SK-N-SH treated with all-trans-retinoic acid at 6 μM for 48 hours (cell line): ENCODE measurements at regions not wholly inside any gene's neighbourhood (a gene's known extent, or its start where the extent isn't known, plus 50 kb on each side); places are given as distances from the start of the nearest gene placed in this dataset.

Experiments used
- ATAC-seq: fragments of 200-7000 bp; cut with Tn5 transposase; 3 replicates; pipeline ENCODE4 v1.9.1; 2020; ENCODE audit warnings: mild to moderate bottlenecking, moderate library complexity
- ARNTL ChIP-seq: fragments of 450-650 bp; formaldehyde crosslinking; IDR thresholded peaks from 2 replicates; pipeline ENCODE4 v1.5.0; 2020; ENCODE audit warnings: low read depth, mild to moderate bottlenecking, moderate library complexity, borderline replicate concordance
- BACH2 ChIP-seq: fragments of 250-450 bp; sonication (Bioruptor Pico); IDR thresholded peaks from 2 replicates; pipeline ENCODE4 v1.9.0; 2021; ENCODE audit warnings: mild to moderate bottlenecking, borderline replicate concordance
- CSDC2 ChIP-seq: fragments of 250-450 bp; sonication (Bioruptor Pico); IDR thresholded peaks from 2 replicates; pipeline ENCODE4 v1.5.0; 2020; ENCODE audit warnings: mild to moderate bottlenecking, moderate library complexity
- ESRRG ChIP-seq: fragments of 250-450 bp; sonication (Bioruptor Pico); IDR thresholded peaks from 2 replicates; pipeline ENCODE4 v1.6.1; 2021; ENCODE audit warnings: mild to moderate bottlenecking
- GLIS3 ChIP-seq: fragments of 250-450 bp; sonication (Bioruptor Pico); IDR thresholded peaks from 2 replicates; pipeline ENCODE4 v1.5.0; 2020; ENCODE audit warnings: mild to moderate bottlenecking, moderate library complexity
- ISL1 ChIP-seq: fragments of 250-450 bp; sonication (Bioruptor Pico); IDR thresholded peaks from 2 replicates; pipeline ENCODE4 v2.1.2; 2022; ENCODE audit warnings: mild to moderate bottlenecking, moderate library complexity
- OSR1 ChIP-seq: fragments of 250-450 bp; sonication (Bioruptor Pico); IDR thresholded peaks from 2 replicates; pipeline ENCODE4 v1.8.0; 2022; ENCODE audit warnings: moderate library complexity, mild to moderate bottlenecking, inconsistent platforms
- PPARA ChIP-seq: fragments of 250-450 bp; sonication (Bioruptor Pico); IDR thresholded peaks from 2 replicates; pipeline ENCODE4 v1.5.0; 2020; ENCODE audit warnings: mild to moderate bottlenecking, borderline replicate concordance
- RARB ChIP-seq: fragments of 250-450 bp; sonication (Bioruptor Pico); IDR thresholded peaks from 2 replicates; pipeline ENCODE4 v1.8.0; 2021; ENCODE audit warnings: mild to moderate bottlenecking, moderate library complexity
- TCF4 ChIP-seq: fragments of 250-450 bp; sonication (Bioruptor Pico); IDR thresholded peaks from 2 replicates; pipeline ENCODE4 v1.8.0; 2021; ENCODE audit warnings: mild to moderate bottlenecking, moderate library complexity, borderline replicate concordance
- TOX ChIP-seq: fragments of 250-450 bp; sonication (Bioruptor Pico); IDR thresholded peaks from 2 replicates; pipeline ENCODE4 v1.8.0; 2021; ENCODE audit warnings: mild to moderate bottlenecking, moderate library complexity, borderline replicate concordance
- ZC3H10 ChIP-seq: fragments of 250-450 bp; sonication (Bioruptor Pico); IDR thresholded peaks from 2 replicates; pipeline ENCODE4 v1.5.1; 2021; ENCODE audit warnings: mild to moderate bottlenecking, moderate library complexity
- ZFP30 ChIP-seq: fragments of 450-650 bp; formaldehyde crosslinking; IDR thresholded peaks from 2 replicates; pipeline ENCODE4 v1.5.0; 2022; ENCODE audit warnings: mild to moderate bottlenecking, moderate library complexity
- ZNF565 ChIP-seq: fragments of 450-650 bp; formaldehyde crosslinking; conservative IDR thresholded peaks from 2 replicates; pipeline ENCODE4 v1.5.0; 2020; ENCODE audit warnings: low read depth, mild to moderate bottlenecking, moderate library complexity
- ZNF70 ChIP-seq: fragments of 450-650 bp; formaldehyde crosslinking; IDR thresholded peaks from 2 replicates; pipeline ENCODE4 v1.5.0; 2020; ENCODE audit warnings: mild to moderate bottlenecking, moderate library complexity
- ZNF8 ChIP-seq: fragments of 450-650 bp; formaldehyde crosslinking; IDR thresholded peaks from 2 replicates; pipeline ENCODE4 v1.5.0; 2020; ENCODE audit warnings: mild to moderate bottlenecking, moderate library complexity
- TF ChIP-seq, protein P1 (sequence below): fragments of 250-450 bp; sonication (Bioruptor Pico); IDR thresholded peaks from 2 replicates; pipeline ENCODE4 v1.5.1; 2020; ENCODE audit warnings: low read depth, mild to moderate bottlenecking, moderate library complexity
- TF ChIP-seq, protein P2 (sequence below): fragments of 250-450 bp; sonication (Bioruptor Pico); IDR thresholded peaks from 2 replicates; pipeline ENCODE4 v1.8.0; 2021; ENCODE audit warnings: low read depth, mild to moderate bottlenecking, moderate library complexity, borderline replicate concordance
- TF ChIP-seq, protein P3 (sequence below): fragments of 250-450 bp; sonication (Bioruptor Pico); IDR thresholded peaks from 2 replicates; pipeline ENCODE4 v1.5.0; 2020; ENCODE audit warnings: mild to moderate bottlenecking, moderate library complexity
- TF ChIP-seq, protein P4 (sequence below): fragments of 250-450 bp; sonication (Bioruptor Pico); IDR thresholded peaks from 2 replicates; pipeline ENCODE4 v1.8.0; 2020; ENCODE audit warnings: mild to moderate bottlenecking, moderate library complexity, borderline replicate concordance
- TF ChIP-seq, protein P5 (sequence below): fragments of 250-450 bp; sonication (Bioruptor Pico); IDR thresholded peaks from 2 replicates; pipeline ENCODE4 v1.5.1; 2021; ENCODE audit warnings: mild to moderate bottlenecking, moderate library complexity

DNA sequence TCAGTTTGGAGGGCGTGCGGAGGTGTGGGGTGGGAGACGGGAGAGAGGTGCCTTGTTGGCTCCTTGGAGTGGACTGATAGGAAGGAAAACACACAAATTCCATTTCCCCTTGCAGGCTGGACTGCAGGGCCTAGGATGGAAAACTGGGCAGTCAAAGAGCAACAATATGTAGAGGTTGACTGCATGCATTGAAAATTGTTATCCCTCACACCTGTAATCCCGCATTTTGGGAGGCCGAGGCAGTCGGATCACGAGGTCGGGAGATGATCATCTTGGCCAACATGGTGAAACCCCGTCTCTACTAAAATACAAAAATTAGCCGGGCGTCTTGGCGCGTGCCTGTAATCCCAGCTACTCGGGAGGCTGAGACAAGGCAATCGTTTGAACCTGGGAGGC lies 128.2 kb downstream of the PPIAL4G start:
- ATAC-seq: no peak
- TF ChIP-seq ZNF8 (CRISPR knock-in tag): no peak
- TF ChIP-seq ESRRG: no peak
- TF ChIP-seq, protein P1, sequence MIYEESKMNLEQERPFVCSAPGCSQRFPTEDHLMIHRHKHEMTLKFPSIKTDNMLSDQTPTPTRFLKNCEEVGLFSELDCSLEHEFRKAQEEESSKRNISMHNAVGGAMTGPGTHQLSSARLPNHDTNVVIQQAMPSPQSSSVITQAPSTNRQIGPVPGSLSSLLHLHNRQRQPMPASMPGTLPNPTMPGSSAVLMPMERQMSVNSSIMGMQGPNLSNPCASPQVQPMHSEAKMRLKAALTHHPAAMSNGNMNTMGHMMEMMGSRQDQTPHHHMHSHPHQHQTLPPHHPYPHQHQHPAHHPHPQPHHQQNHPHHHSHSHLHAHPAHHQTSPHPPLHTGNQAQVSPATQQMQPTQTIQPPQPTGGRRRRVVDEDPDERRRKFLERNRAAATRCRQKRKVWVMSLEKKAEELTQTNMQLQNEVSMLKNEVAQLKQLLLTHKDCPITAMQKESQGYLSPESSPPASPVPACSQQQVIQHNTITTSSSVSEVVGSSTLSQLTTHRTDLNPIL (CRISPR knock-in tag): no peak
- TF ChIP-seq ISL1 (CRISPR knock-in tag): no peak
- TF ChIP-seq, protein P2, sequence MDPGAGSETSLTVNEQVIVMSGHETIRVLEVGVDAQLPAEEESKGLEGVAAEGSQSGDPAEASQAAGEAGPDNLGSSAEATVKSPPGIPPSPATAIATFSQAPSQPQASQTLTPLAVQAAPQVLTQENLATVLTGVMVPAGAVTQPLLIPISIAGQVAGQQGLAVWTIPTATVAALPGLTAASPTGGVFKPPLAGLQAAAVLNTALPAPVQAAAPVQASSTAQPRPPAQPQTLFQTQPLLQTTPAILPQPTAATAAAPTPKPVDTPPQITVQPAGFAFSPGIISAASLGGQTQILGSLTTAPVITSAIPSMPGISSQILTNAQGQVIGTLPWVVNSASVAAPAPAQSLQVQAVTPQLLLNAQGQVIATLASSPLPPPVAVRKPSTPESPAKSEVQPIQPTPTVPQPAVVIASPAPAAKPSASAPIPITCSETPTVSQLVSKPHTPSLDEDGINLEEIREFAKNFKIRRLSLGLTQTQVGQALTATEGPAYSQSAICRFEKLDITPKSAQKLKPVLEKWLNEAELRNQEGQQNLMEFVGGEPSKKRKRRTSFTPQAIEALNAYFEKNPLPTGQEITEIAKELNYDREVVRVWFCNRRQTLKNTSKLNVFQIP: no peak
- TF ChIP-seq, protein P3, sequence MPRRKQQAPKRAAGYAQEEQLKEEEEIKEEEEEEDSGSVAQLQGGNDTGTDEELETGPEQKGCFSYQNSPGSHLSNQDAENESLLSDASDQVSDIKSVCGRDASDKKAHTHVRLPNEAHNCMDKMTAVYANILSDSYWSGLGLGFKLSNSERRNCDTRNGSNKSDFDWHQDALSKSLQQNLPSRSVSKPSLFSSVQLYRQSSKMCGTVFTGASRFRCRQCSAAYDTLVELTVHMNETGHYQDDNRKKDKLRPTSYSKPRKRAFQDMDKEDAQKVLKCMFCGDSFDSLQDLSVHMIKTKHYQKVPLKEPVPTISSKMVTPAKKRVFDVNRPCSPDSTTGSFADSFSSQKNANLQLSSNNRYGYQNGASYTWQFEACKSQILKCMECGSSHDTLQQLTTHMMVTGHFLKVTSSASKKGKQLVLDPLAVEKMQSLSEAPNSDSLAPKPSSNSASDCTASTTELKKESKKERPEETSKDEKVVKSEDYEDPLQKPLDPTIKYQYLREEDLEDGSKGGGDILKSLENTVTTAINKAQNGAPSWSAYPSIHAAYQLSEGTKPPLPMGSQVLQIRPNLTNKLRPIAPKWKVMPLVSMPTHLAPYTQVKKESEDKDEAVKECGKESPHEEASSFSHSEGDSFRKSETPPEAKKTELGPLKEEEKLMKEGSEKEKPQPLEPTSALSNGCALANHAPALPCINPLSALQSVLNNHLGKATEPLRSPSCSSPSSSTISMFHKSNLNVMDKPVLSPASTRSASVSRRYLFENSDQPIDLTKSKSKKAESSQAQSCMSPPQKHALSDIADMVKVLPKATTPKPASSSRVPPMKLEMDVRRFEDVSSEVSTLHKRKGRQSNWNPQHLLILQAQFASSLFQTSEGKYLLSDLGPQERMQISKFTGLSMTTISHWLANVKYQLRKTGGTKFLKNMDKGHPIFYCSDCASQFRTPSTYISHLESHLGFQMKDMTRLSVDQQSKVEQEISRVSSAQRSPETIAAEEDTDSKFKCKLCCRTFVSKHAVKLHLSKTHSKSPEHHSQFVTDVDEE (CRISPR knock-in tag): no peak
- TF ChIP-seq RARB (CRISPR knock-in tag): no peak
- TF ChIP-seq BACH2 (CRISPR knock-in tag): no peak
- no peak for TF ChIP-seq OSR1 (CRISPR knock-in tag)
- no peak for TF ChIP-seq ARNTL (CRISPR knock-in tag)
- TF ChIP-seq ZFP30: no peak
- TF ChIP-seq GLIS3 (CRISPR knock-in tag): no peak
- no peak for TF ChIP-seq ZNF70 (CRISPR knock-in tag)
- TF ChIP-seq ZC3H10: no peak

DNA sequence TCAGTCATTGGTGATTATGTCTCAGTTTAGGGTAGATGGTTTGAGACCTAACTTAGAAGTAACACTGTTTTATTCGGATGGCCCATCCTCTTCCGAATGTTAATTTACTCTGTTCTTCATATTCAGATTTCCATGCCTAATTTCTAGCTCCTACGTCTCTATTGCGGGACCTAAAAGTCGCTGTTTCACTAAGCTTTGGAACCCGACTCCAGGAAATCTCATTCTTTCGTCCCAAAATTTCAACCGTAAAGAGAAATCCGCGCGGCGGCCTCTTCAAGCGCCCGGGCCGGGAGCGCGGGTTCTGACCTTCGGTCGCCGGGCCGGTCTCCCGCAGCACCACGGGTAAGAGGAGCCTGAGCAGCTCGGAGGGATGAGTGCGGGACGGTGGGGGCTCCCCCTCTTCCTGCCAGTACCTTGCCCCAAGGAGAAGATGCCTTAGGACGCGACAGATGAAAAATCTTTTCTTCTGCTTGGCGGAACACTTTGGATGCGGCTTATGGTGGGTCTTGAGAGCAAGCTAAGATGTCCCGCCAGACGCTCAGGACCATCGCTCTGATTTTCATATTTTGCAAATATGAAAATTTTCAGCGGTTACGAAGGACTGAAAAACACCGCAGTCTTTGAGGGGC lies 128.7 kb downstream of the PPIAL4G start:
- ATAC-seq: no peak
- TF ChIP-seq, protein P2: no peak
- TF ChIP-seq PPARA (CRISPR knock-in tag) (no peak), ISL1 (CRISPR knock-in tag) (no peak), ZC3H10 (no peak), CSDC2 (CRISPR knock-in tag) (no peak), ZNF70 (CRISPR knock-in tag) (no peak), ESRRG (no peak), TCF4 (CRISPR knock-in tag) (no peak), TOX (CRISPR knock-in tag) (no peak), OSR1 (CRISPR knock-in tag) (no peak), ZFP30 (no peak), ZNF8 (CRISPR knock-in tag) (no peak), ZNF565 (CRISPR knock-in tag) (no peak)
- TF ChIP-seq, protein P4, sequence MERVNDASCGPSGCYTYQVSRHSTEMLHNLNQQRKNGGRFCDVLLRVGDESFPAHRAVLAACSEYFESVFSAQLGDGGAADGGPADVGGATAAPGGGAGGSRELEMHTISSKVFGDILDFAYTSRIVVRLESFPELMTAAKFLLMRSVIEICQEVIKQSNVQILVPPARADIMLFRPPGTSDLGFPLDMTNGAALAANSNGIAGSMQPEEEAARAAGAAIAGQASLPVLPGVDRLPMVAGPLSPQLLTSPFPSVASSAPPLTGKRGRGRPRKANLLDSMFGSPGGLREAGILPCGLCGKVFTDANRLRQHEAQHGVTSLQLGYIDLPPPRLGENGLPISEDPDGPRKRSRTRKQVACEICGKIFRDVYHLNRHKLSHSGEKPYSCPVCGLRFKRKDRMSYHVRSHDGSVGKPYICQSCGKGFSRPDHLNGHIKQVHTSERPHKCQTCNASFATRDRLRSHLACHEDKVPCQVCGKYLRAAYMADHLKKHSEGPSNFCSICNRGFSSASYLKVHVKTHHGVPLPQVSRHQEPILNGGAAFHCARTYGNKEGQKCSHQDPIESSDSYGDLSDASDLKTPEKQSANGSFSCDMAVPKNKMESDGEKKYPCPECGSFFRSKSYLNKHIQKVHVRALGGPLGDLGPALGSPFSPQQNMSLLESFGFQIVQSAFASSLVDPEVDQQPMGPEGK (CRISPR knock-in tag): no peak
- TF ChIP-seq, protein P5, sequence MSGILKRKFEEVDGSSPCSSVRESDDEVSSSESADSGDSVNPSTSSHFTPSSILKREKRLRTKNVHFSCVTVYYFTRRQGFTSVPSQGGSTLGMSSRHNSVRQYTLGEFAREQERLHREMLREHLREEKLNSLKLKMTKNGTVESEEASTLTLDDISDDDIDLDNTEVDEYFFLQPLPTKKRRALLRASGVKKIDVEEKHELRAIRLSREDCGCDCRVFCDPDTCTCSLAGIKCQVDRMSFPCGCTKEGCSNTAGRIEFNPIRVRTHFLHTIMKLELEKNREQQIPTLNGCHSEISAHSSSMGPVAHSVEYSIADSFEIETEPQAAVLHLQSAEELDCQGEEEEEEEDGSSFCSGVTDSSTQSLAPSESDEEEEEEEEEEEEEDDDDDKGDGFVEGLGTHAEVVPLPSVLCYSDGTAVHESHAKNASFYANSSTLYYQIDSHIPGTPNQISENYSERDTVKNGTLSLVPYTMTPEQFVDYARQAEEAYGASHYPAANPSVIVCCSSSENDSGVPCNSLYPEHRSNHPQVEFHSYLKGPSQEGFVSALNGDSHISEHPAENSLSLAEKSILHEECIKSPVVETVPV (CRISPR knock-in tag): no peak
